ENCODE measurements at regions not wholly inside any gene's neighbourhood (a gene's known extent, or its start where the extent isn't known, plus 50 kb on each side); places are given as distances from the start of the nearest gene placed in this dataset.

DNA sequence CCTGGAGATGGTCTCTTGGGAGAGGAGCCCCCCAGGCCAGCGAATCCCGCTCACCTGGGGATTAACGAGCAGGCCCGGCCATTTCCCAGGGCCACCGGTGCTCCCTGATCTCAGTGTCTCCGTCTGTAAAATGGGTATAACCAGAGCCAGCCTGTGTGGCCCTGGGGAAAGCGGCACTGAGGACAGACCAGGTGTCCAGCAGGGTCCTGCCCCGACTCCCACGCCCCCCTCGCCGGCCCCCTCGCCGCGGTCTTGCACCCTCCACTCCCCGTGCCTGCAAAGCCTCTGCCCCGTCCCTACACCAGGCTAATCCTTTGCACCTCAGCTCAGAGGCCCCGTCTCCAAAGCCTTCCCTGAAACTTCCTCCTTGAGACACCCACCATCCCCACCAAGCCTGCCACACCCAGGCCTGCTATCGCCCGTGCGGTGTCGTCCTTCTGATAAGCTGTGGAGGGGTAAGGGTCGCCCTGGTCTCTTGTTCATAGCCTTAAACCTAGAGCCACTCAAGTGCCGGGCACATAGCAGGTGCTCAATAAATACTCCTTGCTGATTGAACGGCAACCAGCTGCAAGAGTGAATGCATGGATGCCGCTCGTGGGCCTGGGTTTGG lies 259.1 kb downstream of the C16orf95 start:
- FAIRE-seq: no peak

- FAIRE-seq: no peak
Measured at GRCh38 chr16:87058728-87059250, 258.4 kb downstream of the C16orf95 start.

GRCh38 chr16:87060034-87060986 lies 256.9 kb downstream of the C16orf95 start:
- FAIRE-seq: no peak

DNA sequence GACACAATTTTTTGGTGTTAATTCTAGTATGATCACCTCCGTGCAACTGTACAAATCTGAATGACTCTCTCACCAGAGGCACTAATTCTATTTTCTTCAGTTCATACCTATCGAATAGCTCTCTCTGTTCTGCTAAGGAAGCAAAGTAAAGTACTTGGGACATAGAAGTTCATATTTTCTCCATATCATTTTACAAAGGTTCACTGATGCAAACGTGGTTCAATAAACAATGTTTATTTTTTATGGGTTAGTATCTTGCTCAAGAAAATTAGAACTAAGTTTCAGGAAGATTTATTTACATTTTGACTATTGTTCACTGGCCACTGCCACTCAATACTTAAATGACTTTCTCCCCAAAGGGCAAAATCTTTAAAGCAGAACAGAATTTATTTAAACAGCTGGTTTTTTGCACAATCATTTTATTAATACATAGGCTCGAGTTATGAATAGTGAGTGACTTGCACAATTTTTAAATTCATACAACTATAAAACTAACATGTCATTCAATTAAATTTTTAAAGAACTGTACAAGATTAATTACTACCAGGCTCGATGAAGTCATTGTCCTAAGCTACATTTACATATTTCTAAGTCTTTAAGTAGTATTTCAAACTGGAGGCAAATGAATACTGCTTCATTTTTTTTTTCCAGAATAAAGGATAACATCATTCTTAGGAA lies 255.8 kb downstream of the C16orf95 start:
- FAIRE-seq: no peak

DNA sequence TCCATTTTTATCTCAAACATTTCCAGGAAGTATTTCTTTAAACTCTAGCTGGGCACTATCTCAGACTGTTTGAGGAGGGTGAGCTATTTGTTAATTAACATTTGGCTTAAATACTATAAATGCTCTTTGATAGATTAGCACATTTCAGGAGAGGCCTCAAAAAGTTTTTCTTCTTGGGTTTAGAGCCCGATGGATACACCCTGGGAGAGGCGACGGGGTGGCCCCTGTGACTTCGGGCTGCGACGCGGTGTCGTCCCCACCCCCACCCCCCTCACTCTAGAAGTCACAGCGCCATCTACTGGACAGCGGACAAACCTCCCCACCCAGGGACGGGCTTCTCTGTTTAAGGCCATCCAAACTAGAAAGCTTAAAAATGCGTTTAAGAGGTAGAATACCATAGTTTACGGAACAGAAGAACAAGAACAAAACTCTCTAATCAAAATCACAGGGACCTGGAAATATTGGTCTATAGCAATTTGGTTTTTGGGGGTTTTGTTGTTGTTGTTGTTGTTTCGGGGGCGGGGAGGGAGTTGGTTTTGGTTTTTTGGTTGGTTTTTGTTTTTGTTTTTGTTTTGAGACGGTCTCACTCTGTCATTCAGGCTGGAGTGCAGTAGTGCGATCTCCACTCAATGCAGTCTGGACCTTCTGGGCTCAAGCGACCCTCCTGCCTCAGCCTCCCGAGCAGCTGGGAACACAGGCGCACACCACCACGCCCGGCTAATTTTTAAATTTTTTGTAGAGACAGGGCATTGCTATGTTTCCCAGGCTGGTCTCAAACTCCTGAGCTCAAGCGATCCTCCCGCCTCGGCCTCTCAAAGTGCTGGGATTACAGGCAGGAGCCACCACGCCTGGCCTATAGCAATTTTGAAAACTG lies 254.4 kb downstream of the C16orf95 start:
- FAIRE-seq: no peak

GRCh38 chr16:87063543-87063942 lies 253.6 kb downstream of the C16orf95 start:
- no peak for FAIRE-seq

GRCh38 chr16:87064731-87065445 lies 252.3 kb downstream of the C16orf95 start:
- no peak for FAIRE-seq

GRCh38 chr16:87065446-87066132 lies 251.6 kb downstream of the C16orf95 start:
- no peak for FAIRE-seq

DNA sequence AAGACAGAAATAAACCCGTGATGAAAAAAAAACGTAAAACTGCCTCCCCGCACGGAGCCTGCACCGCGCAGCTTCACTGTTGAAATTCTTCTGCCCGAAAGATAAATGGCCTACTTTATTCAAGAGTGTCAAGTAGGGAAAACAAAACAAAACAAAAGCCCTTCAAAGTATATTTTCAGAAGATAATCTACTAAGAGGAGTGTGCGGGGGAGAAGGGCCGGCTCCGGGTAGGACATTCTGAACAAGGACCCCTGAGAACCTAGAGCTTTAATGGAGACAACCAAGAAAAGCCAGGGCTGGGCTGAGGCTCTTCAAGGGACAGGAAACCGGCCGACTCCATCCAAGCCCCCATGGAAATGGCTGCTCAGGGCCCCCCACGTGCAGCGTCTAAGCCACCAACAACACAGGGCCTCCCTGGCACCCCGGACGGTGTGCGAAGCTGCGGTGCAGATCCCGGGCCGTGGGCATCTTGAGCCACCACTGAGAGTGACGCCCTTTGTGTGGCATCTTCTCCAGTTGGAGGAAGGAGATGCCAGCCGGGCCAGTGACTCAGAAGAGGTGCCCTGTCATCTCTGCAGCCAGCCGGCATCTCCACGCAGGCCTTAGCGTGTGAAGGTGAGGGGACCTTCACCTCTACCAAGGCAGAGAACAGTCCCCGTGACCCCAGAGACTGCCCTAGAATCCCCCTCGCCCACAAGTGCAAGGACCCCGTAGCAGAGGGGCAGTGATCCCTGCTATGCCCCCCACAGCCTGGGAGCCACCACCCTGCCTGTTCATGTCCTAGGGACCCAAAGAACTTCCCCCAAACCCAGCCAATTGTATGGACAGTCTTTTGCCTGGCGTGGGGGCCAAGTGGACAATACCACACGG lies 250.8 kb downstream of the C16orf95 start:
- FAIRE-seq: no peak

GRCh38 chr16:87067003-87067556 lies 250.1 kb downstream of the C16orf95 start:
- no peak for FAIRE-seq

GRCh38 chr16:87067836-87068761 lies 249.1 kb downstream of the C16orf95 start:
- FAIRE-seq: no peak

DNA sequence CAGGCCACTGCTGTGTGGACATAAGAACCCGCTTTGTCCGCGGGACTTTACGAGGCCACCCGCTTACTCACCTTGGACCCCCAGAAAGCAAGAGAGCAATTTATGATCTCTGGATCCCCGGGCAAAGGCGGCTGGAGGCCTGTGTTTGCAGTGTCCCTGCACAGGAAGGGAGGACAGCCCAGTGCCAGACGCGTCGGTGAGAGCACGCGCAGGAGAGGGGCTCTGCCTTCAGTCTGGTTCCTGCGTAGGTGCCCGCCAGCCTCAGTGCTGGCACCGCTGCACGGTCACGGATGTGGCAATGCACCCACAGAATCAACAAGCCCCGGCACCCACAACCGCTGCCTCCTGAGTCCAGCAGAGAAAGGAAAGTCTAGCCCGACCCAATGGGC lies 248.4 kb downstream of the C16orf95 start:
- FAIRE-seq: no peak

GRCh38 chr16:87070657-87071056 lies 246.5 kb downstream of the C16orf95 start:
- FAIRE-seq: no peak

GRCh38 chr16:87072101-87072500 lies 245.1 kb downstream of the C16orf95 start:
- FAIRE-seq: no peak

- FAIRE-seq: no peak
Measured at GRCh38 chr16:87074641-87075318, 242.4 kb downstream of the C16orf95 start.

- FAIRE-seq: no peak
Measured at GRCh38 chr16:87075319-87075860, 241.8 kb downstream of the C16orf95 start.

GRCh38 chr16:87076331-87076949 lies 240.8 kb downstream of the C16orf95 start:
- no peak for FAIRE-seq

All from colon (tissue), 2 donors.